ENCODE measurements at regions not wholly inside any gene's neighbourhood (a gene's known extent, or its start where the extent isn't known, plus 50 kb on each side); places are given as distances from the start of the nearest gene placed in this dataset.

DNA sequence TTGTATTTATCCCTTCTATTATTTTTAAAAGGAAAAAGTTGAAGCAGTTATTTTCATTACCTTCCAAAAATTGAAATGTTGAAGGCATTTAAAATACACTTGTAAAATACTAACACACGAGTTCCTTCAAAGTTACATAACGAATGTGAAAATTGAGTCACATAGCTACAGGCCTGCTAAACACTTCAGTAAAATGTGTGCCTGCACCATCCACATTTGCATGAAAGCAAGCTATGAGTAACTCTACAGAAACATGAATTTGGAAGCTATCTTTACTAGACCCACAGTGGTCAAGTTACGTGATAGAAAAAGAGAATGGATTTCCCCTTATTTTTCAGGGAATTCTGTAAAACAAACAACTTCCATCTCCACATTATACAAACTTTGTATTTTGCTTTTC, 1148.8 kb upstream of the PCDH7 start:
- H3F3A ChIP-seq (ENCODE audit: insufficient read depth, low read length, poor library complexity, severe bottlenecking), result no peaks in the 10 kb centered on the region
- H3K9ac ChIP-seq (ENCODE audit: low read length), result no peak overlapping the region
- no peaks in the 10 kb centered on the region for H4K20me1 ChIP-seq (ENCODE audit: insufficient read depth)
- no peak overlapping the region for H3K4me2 ChIP-seq (ENCODE audit: low read length)
- H3K9me2 ChIP-seq (ENCODE audit: insufficient read depth, low read length), result peaks cover 3% of the 10 kb centered on the region
- peaks cover 5% of the 10 kb centered on the region for H3K27me3 ChIP-seq (ENCODE audit: insufficient read depth, low read depth, low read length)
- TF ChIP-seq MXI1 (conservative IDR thresholded peaks at IDR 0.05; ENCODE audit: poor library complexity, severe bottlenecking), result no peak
- TF ChIP-seq RAD21 (conservative IDR thresholded peaks at IDR 0.05), result no peak
- TF ChIP-seq TAF1 (IDR thresholded peaks at IDR 0.05; ENCODE audit: low read depth), result no peak
- TF ChIP-seq EZH2 (IDR thresholded peaks at IDR 0.05; ENCODE audit: borderline replicate concordance, insufficient read depth, low read length, poor library complexity, severe bottlenecking), result no peak
- TF ChIP-seq, protein P1, sequence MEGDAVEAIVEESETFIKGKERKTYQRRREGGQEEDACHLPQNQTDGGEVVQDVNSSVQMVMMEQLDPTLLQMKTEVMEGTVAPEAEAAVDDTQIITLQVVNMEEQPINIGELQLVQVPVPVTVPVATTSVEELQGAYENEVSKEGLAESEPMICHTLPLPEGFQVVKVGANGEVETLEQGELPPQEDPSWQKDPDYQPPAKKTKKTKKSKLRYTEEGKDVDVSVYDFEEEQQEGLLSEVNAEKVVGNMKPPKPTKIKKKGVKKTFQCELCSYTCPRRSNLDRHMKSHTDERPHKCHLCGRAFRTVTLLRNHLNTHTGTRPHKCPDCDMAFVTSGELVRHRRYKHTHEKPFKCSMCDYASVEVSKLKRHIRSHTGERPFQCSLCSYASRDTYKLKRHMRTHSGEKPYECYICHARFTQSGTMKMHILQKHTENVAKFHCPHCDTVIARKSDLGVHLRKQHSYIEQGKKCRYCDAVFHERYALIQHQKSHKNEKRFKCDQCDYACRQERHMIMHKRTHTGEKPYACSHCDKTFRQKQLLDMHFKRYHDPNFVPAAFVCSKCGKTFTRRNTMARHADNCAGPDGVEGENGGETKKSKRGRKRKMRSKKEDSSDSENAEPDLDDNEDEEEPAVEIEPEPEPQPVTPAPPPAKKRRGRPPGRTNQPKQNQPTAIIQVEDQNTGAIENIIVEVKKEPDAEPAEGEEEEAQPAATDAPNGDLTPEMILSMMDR (IDR thresholded peaks at IDR 0.05; ENCODE audit: poor library complexity, severe bottlenecking), result no peak
- no peak for TF ChIP-seq EP300 (conservative IDR thresholded peaks at IDR 0.05; ENCODE audit: poor library complexity, severe bottlenecking)
- no peak for TF ChIP-seq POLR2AphosphoS5 (IDR thresholded peaks at IDR 0.05)
- no peak for TF ChIP-seq SMC3 (conservative IDR thresholded peaks at IDR 0.05; ENCODE audit: poor library complexity)
- H3K27ac ChIP-seq (ENCODE audit: low read length), result no peak overlapping the region
- no peaks in the 10 kb centered on the region for H3K9me3 ChIP-seq (ENCODE audit: low read length)
- H3K36me3 ChIP-seq (ENCODE audit: insufficient read depth, low read length), result no peaks in the 10 kb centered on the region
- no peaks in the 10 kb centered on the region for H3K79me2 ChIP-seq (replicated peaks; ENCODE audit: insufficient read depth, low read length)
- no peak overlapping the region for H3K4me3 ChIP-seq (ENCODE audit: low read length)
- no peak overlapping the region for H2AFZ ChIP-seq (ENCODE audit: low read depth, low read length)

DNA sequence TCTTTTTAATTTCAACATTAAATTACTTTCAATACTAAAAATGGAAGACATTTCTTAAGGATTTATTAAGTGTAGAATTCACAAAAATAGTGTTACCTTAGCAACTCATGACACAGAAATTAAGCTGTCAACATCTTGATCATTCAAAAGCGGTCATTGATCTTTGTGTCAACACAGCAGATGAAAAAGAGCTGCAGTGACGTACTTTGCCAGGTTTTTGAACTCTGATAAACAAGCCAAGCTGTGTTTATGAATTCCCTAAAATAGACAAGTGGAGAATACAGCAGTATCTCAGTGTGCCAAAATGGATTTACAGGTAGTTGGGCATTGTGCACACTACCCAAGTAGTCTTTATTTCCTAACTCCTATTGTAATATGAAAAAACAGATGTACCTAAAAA, 1141.8 kb upstream of the PCDH7 start:
- Histone ChIP-seq H3F3A (ENCODE audit: insufficient read depth, low read length, poor library complexity, severe bottlenecking) (no peaks in the 10 kb centered on the region), H4K20me1 (ENCODE audit: insufficient read depth) (no peaks in the 10 kb centered on the region), H3K27ac (ENCODE audit: low read length) (peak overlapping the region; percentile 24), H2AFZ (ENCODE audit: low read depth, low read length) (no peak overlapping the region), H3K9ac (ENCODE audit: low read length) (no peak overlapping the region), H3K79me2 (replicated peaks; ENCODE audit: insufficient read depth, low read length) (no peaks in the 10 kb centered on the region), H3K4me3 (ENCODE audit: low read length) (peak overlapping the region; percentile 21), H3K36me3 (ENCODE audit: insufficient read depth, low read length) (no peaks in the 10 kb centered on the region), H3K9me3 (ENCODE audit: low read length) (no peaks in the 10 kb centered on the region), H3K27me3 (ENCODE audit: insufficient read depth, low read depth, low read length) (no peaks in the 10 kb centered on the region), H3K4me2 (ENCODE audit: low read length) (peak overlapping the region; percentile 27), H3K9me2 (ENCODE audit: insufficient read depth, low read length) (no peaks in the 10 kb centered on the region)
- no peak for TF ChIP-seq MXI1 (conservative IDR thresholded peaks at IDR 0.05; ENCODE audit: poor library complexity, severe bottlenecking)
- TF ChIP-seq RAD21 (conservative IDR thresholded peaks at IDR 0.05), result no peak
- peak; percentile 78 for TF ChIP-seq EP300 (conservative IDR thresholded peaks at IDR 0.05; ENCODE audit: poor library complexity, severe bottlenecking)
- TF ChIP-seq TAF1 (IDR thresholded peaks at IDR 0.05; ENCODE audit: low read depth), result no peak
- peak; percentile 48 for TF ChIP-seq POLR2AphosphoS5 (IDR thresholded peaks at IDR 0.05)

DNA sequence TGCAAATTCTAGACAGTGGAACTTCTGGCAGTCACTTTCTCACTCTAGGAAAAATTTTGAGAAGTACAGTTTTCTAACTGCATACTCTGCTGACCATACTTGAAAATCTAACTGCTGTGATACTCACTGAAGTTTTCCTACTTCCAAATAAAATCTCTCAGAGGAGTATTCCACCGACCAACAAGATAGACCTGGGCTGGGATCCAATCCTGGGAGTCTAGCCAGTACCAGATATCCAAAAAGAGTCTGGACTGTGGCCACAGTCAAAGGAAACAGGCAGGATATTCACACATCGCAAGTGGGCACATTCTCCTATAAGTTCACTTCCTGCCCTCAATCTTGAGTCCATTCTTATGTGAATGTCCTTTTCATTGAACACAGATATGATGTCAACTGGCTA, 1138.7 kb upstream of the PCDH7 start:
- no peaks in the 10 kb centered on the region for H3K9me3 ChIP-seq (ENCODE audit: low read length)
- no peak overlapping the region for H3K4me2 ChIP-seq (ENCODE audit: low read length)
- no peaks in the 10 kb centered on the region for H3K79me2 ChIP-seq (replicated peaks; ENCODE audit: insufficient read depth, low read length)
- H3K9me2 ChIP-seq (ENCODE audit: insufficient read depth, low read length), result no peaks in the 10 kb centered on the region
- H3K27ac ChIP-seq (ENCODE audit: low read length), result no peak overlapping the region
- no peak overlapping the region for H3K9ac ChIP-seq (ENCODE audit: low read length)
- H3K27me3 ChIP-seq (ENCODE audit: insufficient read depth, low read depth, low read length), result no peaks in the 10 kb centered on the region
- H3F3A ChIP-seq (ENCODE audit: insufficient read depth, low read length, poor library complexity, severe bottlenecking), result no peaks in the 10 kb centered on the region
- H4K20me1 ChIP-seq (ENCODE audit: insufficient read depth), result no peaks in the 10 kb centered on the region
- no peaks in the 10 kb centered on the region for H3K36me3 ChIP-seq (ENCODE audit: insufficient read depth, low read length)
- TF ChIP-seq SMC3 (conservative IDR thresholded peaks at IDR 0.05; ENCODE audit: poor library complexity), result no peak
- no peak for TF ChIP-seq MXI1 (conservative IDR thresholded peaks at IDR 0.05; ENCODE audit: poor library complexity, severe bottlenecking)
- TF ChIP-seq RAD21 (conservative IDR thresholded peaks at IDR 0.05), result no peak
- TF ChIP-seq, protein P1 (IDR thresholded peaks at IDR 0.05; ENCODE audit: poor library complexity, severe bottlenecking), result no peak
- TF ChIP-seq POLR2AphosphoS5 (IDR thresholded peaks at IDR 0.05), result no peak
- TF ChIP-seq EP300 (conservative IDR thresholded peaks at IDR 0.05; ENCODE audit: poor library complexity, severe bottlenecking), result no peak
- TF ChIP-seq, protein P2, sequence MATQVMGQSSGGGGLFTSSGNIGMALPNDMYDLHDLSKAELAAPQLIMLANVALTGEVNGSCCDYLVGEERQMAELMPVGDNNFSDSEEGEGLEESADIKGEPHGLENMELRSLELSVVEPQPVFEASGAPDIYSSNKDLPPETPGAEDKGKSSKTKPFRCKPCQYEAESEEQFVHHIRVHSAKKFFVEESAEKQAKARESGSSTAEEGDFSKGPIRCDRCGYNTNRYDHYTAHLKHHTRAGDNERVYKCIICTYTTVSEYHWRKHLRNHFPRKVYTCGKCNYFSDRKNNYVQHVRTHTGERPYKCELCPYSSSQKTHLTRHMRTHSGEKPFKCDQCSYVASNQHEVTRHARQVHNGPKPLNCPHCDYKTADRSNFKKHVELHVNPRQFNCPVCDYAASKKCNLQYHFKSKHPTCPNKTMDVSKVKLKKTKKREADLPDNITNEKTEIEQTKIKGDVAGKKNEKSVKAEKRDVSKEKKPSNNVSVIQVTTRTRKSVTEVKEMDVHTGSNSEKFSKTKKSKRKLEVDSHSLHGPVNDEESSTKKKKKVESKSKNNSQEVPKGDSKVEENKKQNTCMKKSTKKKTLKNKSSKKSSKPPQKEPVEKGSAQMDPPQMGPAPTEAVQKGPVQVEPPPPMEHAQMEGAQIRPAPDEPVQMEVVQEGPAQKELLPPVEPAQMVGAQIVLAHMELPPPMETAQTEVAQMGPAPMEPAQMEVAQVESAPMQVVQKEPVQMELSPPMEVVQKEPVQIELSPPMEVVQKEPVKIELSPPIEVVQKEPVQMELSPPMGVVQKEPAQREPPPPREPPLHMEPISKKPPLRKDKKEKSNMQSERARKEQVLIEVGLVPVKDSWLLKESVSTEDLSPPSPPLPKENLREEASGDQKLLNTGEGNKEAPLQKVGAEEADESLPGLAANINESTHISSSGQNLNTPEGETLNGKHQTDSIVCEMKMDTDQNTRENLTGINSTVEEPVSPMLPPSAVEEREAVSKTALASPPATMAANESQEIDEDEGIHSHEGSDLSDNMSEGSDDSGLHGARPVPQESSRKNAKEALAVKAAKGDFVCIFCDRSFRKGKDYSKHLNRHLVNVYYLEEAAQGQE (IDR thresholded peaks at IDR 0.05; ENCODE audit: borderline replicate concordance), result no peak
- TF ChIP-seq TAF1 (IDR thresholded peaks at IDR 0.05; ENCODE audit: low read depth), result no peak
- H2AFZ ChIP-seq (ENCODE audit: low read depth, low read length), result no peak overlapping the region
- H3K4me3 ChIP-seq (ENCODE audit: low read length), result no peak overlapping the region

Measured in neural cell (in vitro differentiated cells).